GM18951 (cell line): ENCODE measurements at regions not wholly inside any gene's neighbourhood (a gene's known extent, or its start where the extent isn't known, plus 50 kb on each side); places are given as distances from the start of the nearest gene placed in this dataset.

Experiments
- POLR2A ChIP-seq: IDR thresholded peaks from 4 replicates; pipeline ENCODE4 v1.6.1; 2011; ENCODE audit warnings: mild to moderate bottlenecking; ENCODE audit not compliant: insufficient read length, insufficient read depth; ENCODE audit errors: extremely low read depth
- in situ Hi-C: fragments of 300-500 bp; cut with MboI; formaldehyde crosslinking; loops from one replicate; pipeline ENCODE4 v1.12.0; 2022; ENCODE audit warnings: low sequenced_read_pairs, mixed read lengths, inconsistent platforms; ENCODE audit not compliant: unreplicated experiment

GRCh38 chr16:56073508-56073907 lies 117.8 kb upstream of the GNAO1 start:
- TF ChIP-seq POLR2A = no peak
- in situ Hi-C loops = no loop called here

GRCh38 chr16:56072096-56072495 lies 119.2 kb upstream of the GNAO1 start:
- in situ Hi-C loops = no loop called here
- TF ChIP-seq POLR2A = no peak

- TF ChIP-seq POLR2A = no peak
- in situ Hi-C loops = no loop called here
Measured at GRCh38 chr16:56068816-56069215, 122.5 kb upstream of the GNAO1 start.

- TF ChIP-seq POLR2A = no peak
Measured at GRCh38 chr16:56068314-56068713, 123.0 kb upstream of the GNAO1 start.

GRCh38 chr16:56067406-56067805 lies 123.9 kb upstream of the GNAO1 start:
- in situ Hi-C loops = no loop called here
- no peak for TF ChIP-seq POLR2A

More at GRCh38 chr16:56068314-56068713, 123.0 kb upstream of the GNAO1 start:
- in situ Hi-C loops = no loop called here

- in situ Hi-C loops = no loop called here
- TF ChIP-seq POLR2A = no peak
Measured at GRCh38 chr16:56066617-56067016, 124.7 kb upstream of the GNAO1 start.

GRCh38 chr16:56063111-56063510 lies 128.2 kb upstream of the GNAO1 start:
- no peak for TF ChIP-seq POLR2A
- in situ Hi-C loops = no loop called here

- in situ Hi-C loops = no loop called here
Measured at GRCh38 chr16:56057151-56057550, 134.1 kb upstream of the GNAO1 start.

GRCh38 chr16:56050916-56051315 lies 140.4 kb upstream of the GNAO1 start:
- no peak for TF ChIP-seq POLR2A
- in situ Hi-C loops = no loop called here

More at GRCh38 chr16:56057151-56057550, 134.1 kb upstream of the GNAO1 start:
- TF ChIP-seq POLR2A = no peak

- in situ Hi-C loops = no loop called here
- no peak for TF ChIP-seq POLR2A
Measured at GRCh38 chr16:56048425-56049105, 142.7 kb upstream of the GNAO1 start.

GRCh38 chr16:56047307-56048234 lies 143.7 kb upstream of the GNAO1 start:
- TF ChIP-seq POLR2A = no peak
- in situ Hi-C loops = no loop called here

- no peak for TF ChIP-seq POLR2A
- in situ Hi-C loops = no loop called here
Measured at GRCh38 chr16:56042416-56042815, 148.9 kb upstream of the GNAO1 start.

GRCh38 chr16:56041556-56042140 lies 149.6 kb upstream of the GNAO1 start:
- in situ Hi-C loops = no loop called here
- no peak for TF ChIP-seq POLR2A
